SK-N-SH (cell line): ENCODE measurements at regions not wholly inside any gene's neighbourhood (a gene's known extent, or its start where the extent isn't known, plus 50 kb on each side); places are given as distances from the start of the nearest gene placed in this dataset.

Source experiments
- CTCF ChIA-PET: fragments of 300-600, 350-600 bp; formaldehyde crosslinking; extraction: SDS; loops from one replicate; lab custom pipeline; 2021; lab: Yijun Ruan, JAX
- POLR2A ChIA-PET: fragments of 350-600 bp; sonication (Branson Sonifier 250); formaldehyde crosslinking; extraction: SDS; loops from one replicate; lab custom pipeline; 2020; ENCODE audit warnings: antibody characterized with exemption, inconsistent platforms; lab: Yijun Ruan, JAX
- DNase-seq: peaks from one replicate; pipeline ENCODE4 v3.0.0; 2012
- H2AFZ ChIP-seq: fragments of 200-600 bp; sonication (generic); 2 replicates; pipeline ENCODE4 v1.8.1; 2016; ENCODE audit warnings: antibody characterized with exemption, mild to moderate bottlenecking, low read depth
- H3F3A ChIP-seq: fragments of 200-600 bp; sonication (generic); replicated peaks from 2 replicates; pipeline ENCODE3; 2016; ENCODE audit warnings: antibody characterized with exemption, mild to moderate bottlenecking; ENCODE audit not compliant: insufficient read depth
- H3K27ac ChIP-seq, 2 experiments: fragments of 200-500 bp in 1 of 2; fragments of 200-600 bp in 1 of 2; sonication (Bioruptor generic) in 1 of 2; sonication (generic), shearing (Covaris generic) in 1 of 2; 2 replicates each; pipeline versions ENCODE4 v1.5.1 to v1.6.1; 2014 to 2016; ENCODE audit warnings: low read depth in 2 of 2, inconsistent platforms in 1 of 2, low read length in 1 of 2, mild to moderate bottlenecking in 1 of 2, mixed read lengths in 1 of 2
- H3K27me3 ChIP-seq: fragments of 200-600 bp; sonication (generic), shearing (Covaris generic); 2 replicates; pipeline ENCODE4 v1.6.1; 2016; ENCODE audit warnings: mixed run types; ENCODE audit not compliant: insufficient read depth
- H3K36me3 ChIP-seq, 2 experiments: fragments of 200-500 bp in 1 of 2; fragments of 200-600 bp in 1 of 2; sonication (Bioruptor generic) in 1 of 2; sonication (generic) in 1 of 2; replicated peaks in 1 of 2; 2 replicates each; pipeline versions ENCODE3 to v1.5.1; 2014 to 2016; ENCODE audit warnings: low read length in 1 of 2, mild to moderate bottlenecking in 1 of 2; ENCODE audit not compliant: insufficient read depth in 2 of 2, control insufficient read depth in 1 of 2
- H3K4me1 ChIP-seq, 2 experiments: fragments of 200-500 bp in 1 of 2; fragments of 200-600 bp in 1 of 2; sonication (Bioruptor generic) in 1 of 2; sonication (generic), shearing (Covaris generic) in 1 of 2; 2 replicates each; pipeline versions ENCODE4 v1.5.1 to v1.6.1; 2014 to 2016; ENCODE audit warnings: low read depth in 1 of 2, low read length in 1 of 2, mixed run types in 1 of 2; ENCODE audit not compliant: insufficient read depth in 2 of 2, control insufficient read depth in 1 of 2
- H3K4me2 ChIP-seq: fragments of 200-600 bp; sonication (generic), shearing (Covaris generic); 2 replicates; pipeline ENCODE4 v1.6.1; 2017; ENCODE audit warnings: mixed run types
- H3K4me3 ChIP-seq, 2 experiments: fragments of 200-500 bp in 1 of 2; fragments of 200-600 bp in 1 of 2; sonication (Bioruptor generic) in 1 of 2; sonication (generic), shearing (Covaris generic) in 1 of 2; 2 replicates each; pipeline versions ENCODE4 v1.5.1 to v1.8.1; 2014 to 2016; ENCODE audit warnings: low read depth in 2 of 2, inconsistent platforms in 1 of 2, low read length in 1 of 2, mild to moderate bottlenecking in 1 of 2, mixed read lengths in 1 of 2, moderate library complexity in 1 of 2
- H3K79me2 ChIP-seq: fragments of 200-600 bp; sonication (generic); 2 replicates; pipeline ENCODE4 v1.8.1; 2017; ENCODE audit warnings: mild to moderate bottlenecking; ENCODE audit not compliant: insufficient read depth
- H3K9ac ChIP-seq: fragments of 200-600 bp; sonication (generic); 2 replicates; pipeline ENCODE4 v1.6.1; 2017; ENCODE audit warnings: mixed run types
- H3K9me2 ChIP-seq: fragments of 200-600 bp; sonication (generic); 2 replicates; pipeline ENCODE4 v1.6.1; 2017; ENCODE audit warnings: mixed run types
- H3K9me3 ChIP-seq: fragments of 200-600 bp; sonication (generic); 2 replicates; pipeline ENCODE4 v1.6.1; 2017; ENCODE audit warnings: mixed run types, mild to moderate bottlenecking, moderate library complexity
- H4K20me1 ChIP-seq: fragments of 200-600 bp; sonication (generic); 2 replicates; pipeline ENCODE4 v1.6.1; 2017; ENCODE audit warnings: mild to moderate bottlenecking, mixed run types; ENCODE audit not compliant: insufficient read depth
- CTCF ChIP-seq: fragments of 200-600 bp; sonication (generic); IDR thresholded peaks from 2 replicates; pipeline ENCODE4 v1.6.1; 2017; ENCODE audit warnings: antibody characterized with exemption, mild to moderate bottlenecking, moderate library complexity
- EP300 ChIP-seq, 2 experiments: IDR thresholded peaks; 2 replicates each; pipeline versions ENCODE4 v1.4.0 to v1.6.1; 2012; ENCODE audit warnings: borderline replicate concordance in 1 of 2, low read depth in 1 of 2, low read length in 1 of 2
- FOSL2 ChIP-seq: IDR thresholded peaks from 2 replicates; pipeline ENCODE4 v1.4.0; 2012; ENCODE audit warnings: low read depth, mild to moderate bottlenecking, moderate library complexity, borderline replicate concordance
- GABPA ChIP-seq: IDR thresholded peaks from 2 replicates; pipeline ENCODE4 v1.4.0; 2012; ENCODE audit warnings: low read depth, mild to moderate bottlenecking
- IRF3 ChIP-seq: fragments of 150-350 bp; IDR thresholded peaks from 2 replicates; pipeline ENCODE4 v1.6.1; 2016; ENCODE audit warnings: mild to moderate bottlenecking, low read depth, low read length
- JUND ChIP-seq: IDR thresholded peaks from 2 replicates; pipeline ENCODE4 v1.4.0; 2012
- MXI1 ChIP-seq: IDR thresholded peaks from 2 replicates; pipeline ENCODE4 v1.6.1; 2012; ENCODE audit warnings: mild to moderate bottlenecking, low read depth, low read length, improper control_type of control experiment
- RAD21 ChIP-seq: IDR thresholded peaks from 2 replicates; pipeline ENCODE4 v1.6.1; 2012; ENCODE audit warnings: mild to moderate bottlenecking, low read length
- RCOR1 ChIP-seq: fragments of 150-350 bp; IDR thresholded peaks from 2 replicates; pipeline ENCODE4 v1.6.1; 2017; ENCODE audit warnings: antibody characterized with exemption, low read length
- RFX5 ChIP-seq: IDR thresholded peaks from 2 replicates; pipeline ENCODE4 v1.6.1; 2012; ENCODE audit warnings: mild to moderate bottlenecking, improper control_type of control experiment, low read length
- RXRA ChIP-seq: IDR thresholded peaks from 2 replicates; pipeline ENCODE4 v1.4.0; 2012; ENCODE audit warnings: low read depth, mild to moderate bottlenecking, borderline replicate concordance
- SIN3A ChIP-seq: IDR thresholded peaks from 2 replicates; pipeline ENCODE4 v1.6.1; 2012; ENCODE audit warnings: low read depth, mild to moderate bottlenecking, low read length, moderate library complexity, borderline replicate concordance
- SMC3 ChIP-seq: IDR thresholded peaks from 2 replicates; pipeline ENCODE4 v1.6.1; 2012; ENCODE audit warnings: low read depth, low read length, improper control_type of control experiment
- TEAD4 ChIP-seq: IDR thresholded peaks from 2 replicates; pipeline ENCODE4 v1.4.0; 2012; ENCODE audit warnings: mild to moderate bottlenecking, borderline replicate concordance; ENCODE audit not compliant: insufficient read depth
- WGBS: methylation state at CpG from one replicate; pipeline ENCODE4 v1.1.6; 2017; ENCODE audit warnings: low lambda C conversion rate; 5-methylcytosine and 5-hydroxymethylcytosine counted together
- TF ChIP-seq, protein P1 (sequence below): IDR thresholded peaks from 2 replicates; pipeline ENCODE4 v1.4.0; 2012; ENCODE audit warnings: low read depth, borderline replicate concordance
- TF ChIP-seq, protein P2 (sequence below): IDR thresholded peaks from 2 replicates; pipeline ENCODE4; 2012

DNA sequence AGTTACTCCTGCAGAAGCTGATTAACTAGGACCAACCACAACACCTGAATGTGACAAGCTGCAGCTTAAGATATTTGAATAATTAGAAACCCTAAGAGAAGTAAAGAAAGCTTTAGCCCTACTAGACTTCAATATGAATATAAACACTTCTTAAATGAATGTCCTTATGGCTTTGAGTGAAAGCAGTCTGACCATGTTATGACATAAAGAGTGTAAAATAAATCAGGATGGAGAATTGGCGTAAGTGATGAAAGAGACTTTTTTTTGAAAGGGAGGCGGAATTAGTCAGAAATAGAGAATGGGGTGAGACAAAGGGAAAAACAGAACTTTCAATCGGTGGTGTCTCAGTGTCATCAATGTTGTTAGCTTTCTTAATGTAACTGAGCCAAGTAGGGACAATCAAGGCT is 117.2 kb upstream of the MAGEB16 start (continued):
- no peak for TF ChIP-seq GABPA
- TF ChIP-seq, all 33 proteins: peak for 0

GRCh38 chrX:35682476-35682875 is 115.7 kb upstream of the MAGEB16 start:
- Histone ChIP-seq H2AFZ (no peak overlapping the region), H4K20me1 (no peaks in the 10 kb centered on the region), H3K9ac (no peak overlapping the region), H3K36me3 (no peaks in the 10 kb centered on the region), H3K9me2 (no peaks in the 10 kb centered on the region), H3K27ac (no peak overlapping the region), H3K4me1 (no peaks in the 10 kb centered on the region), H3K4me2 (no peak overlapping the region), H3K4me3 (no peak overlapping the region), H3K9me3 (no peaks in the 10 kb centered on the region), H3F3A (no peaks in the 10 kb centered on the region), H3K27me3 (no peaks in the 10 kb centered on the region), H3K79me2 (no peaks in the 10 kb centered on the region)
- DNase-seq, result no peak
- ChIA-PET CTCF (no interaction called here), POLR2A (no interaction called here)
- 9% methylated on average over 2 of the region's 2 CpGs for WGBS
- TF ChIP-seq, protein P1, sequence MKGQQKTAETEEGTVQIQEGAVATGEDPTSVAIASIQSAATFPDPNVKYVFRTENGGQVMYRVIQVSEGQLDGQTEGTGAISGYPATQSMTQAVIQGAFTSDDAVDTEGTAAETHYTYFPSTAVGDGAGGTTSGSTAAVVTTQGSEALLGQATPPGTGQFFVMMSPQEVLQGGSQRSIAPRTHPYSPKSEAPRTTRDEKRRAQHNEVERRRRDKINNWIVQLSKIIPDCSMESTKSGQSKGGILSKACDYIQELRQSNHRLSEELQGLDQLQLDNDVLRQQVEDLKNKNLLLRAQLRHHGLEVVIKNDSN, result no peak
- no peak for TF ChIP-seq RAD21
- TF ChIP-seq CTCF, result no peak
- TF ChIP-seq MXI1, result no peak
- TF ChIP-seq SMC3, result no peak
- TF ChIP-seq EP300 (IDR thresholded peaks at IDR 0.05; ENCODE audit: borderline replicate concordance in 1 of 2, low read depth in 1 of 2, low read length in 1 of 2), result no peak
- TF ChIP-seq JUND, result no peak
- no peak for TF ChIP-seq RCOR1
- TF ChIP-seq, protein P2, sequence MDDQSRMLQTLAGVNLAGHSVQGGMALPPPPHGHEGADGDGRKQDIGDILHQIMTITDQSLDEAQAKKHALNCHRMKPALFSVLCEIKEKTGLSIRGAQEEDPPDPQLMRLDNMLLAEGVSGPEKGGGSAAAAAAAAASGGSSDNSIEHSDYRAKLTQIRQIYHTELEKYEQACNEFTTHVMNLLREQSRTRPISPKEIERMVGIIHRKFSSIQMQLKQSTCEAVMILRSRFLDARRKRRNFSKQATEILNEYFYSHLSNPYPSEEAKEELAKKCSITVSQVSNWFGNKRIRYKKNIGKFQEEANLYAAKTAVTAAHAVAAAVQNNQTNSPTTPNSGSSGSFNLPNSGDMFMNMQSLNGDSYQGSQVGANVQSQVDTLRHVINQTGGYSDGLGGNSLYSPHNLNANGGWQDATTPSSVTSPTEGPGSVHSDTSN, result no peak
- TF ChIP-seq SIN3A, result no peak
- TF ChIP-seq TEAD4, result no peak
- TF ChIP-seq RFX5, result no peak
- TF ChIP-seq RXRA, result no peak
- no peak for TF ChIP-seq IRF3
- no peak for TF ChIP-seq FOSL2
